Peyer's patch (tissue), 4 donors: ENCODE measurements at regions not wholly inside any gene's neighbourhood (a gene's known extent, or its start where the extent isn't known, plus 50 kb on each side); places are given as distances from the start of the nearest gene placed in this dataset.
A peak's percentile ranks its signal among the peaks of the same experiment; 100 is the strongest.

Source experiments
- DNase-seq, 3 donors: peaks; one replicate each; pipeline ENCODE4 v3.0.0-alpha.2; 2017 to 2019
- H3K27ac ChIP-seq, 4 donors: fragments of 200-600 bp; sonication (generic); one replicate each; pipeline ENCODE4 v1.5.1; 2016 to 2019
- H3K27me3 ChIP-seq, 2 donors: fragments of 200-600 bp; sonication (generic); one replicate each; pipeline ENCODE4 v1.5.1; 2019
- H3K36me3 ChIP-seq, 3 donors: fragments of 200-600 bp; sonication (generic); one replicate each; pipeline ENCODE4 v1.5.1; 2016 to 2019
- H3K4me1 ChIP-seq, 4 donors: fragments of 200-600 bp; sonication (generic); one replicate each; pipeline ENCODE4 v1.5.1; 2016 to 2019
- H3K4me3 ChIP-seq, 4 donors: fragments of 200-600 bp; sonication (generic); 1 replicate in 3 of 4; 2 replicates in 1 of 4; pipeline ENCODE4 v1.5.1; 2016 to 2019; ENCODE audit warnings: mild to moderate bottlenecking in 1 of 4
- H3K9me3 ChIP-seq, 4 donors: fragments of 200-600 bp; sonication (generic); one replicate each; pipeline ENCODE4 v1.5.1; 2016 to 2019; ENCODE audit warnings: mild to moderate bottlenecking in 1 of 4
- POLR2A ChIP-seq, 2 donors: fragments of 450-650 bp; IDR thresholded peaks; one replicate each; pipeline ENCODE4 v1.5.1; 2017; ENCODE audit warnings: antibody characterized with exemption in 2 of 2, mild to moderate bottlenecking in 2 of 2, moderate library complexity in 2 of 2
- TF ChIP-seq, protein P1 (sequence below), 6 experiments: fragments of 450-650 bp in 4 of 6; fragments of 200-600 bp in 2 of 6; sonication (generic) in 1 of 6; IDR thresholded peaks; one replicate each; pipeline ENCODE4 v1.5.1; 2017 to 2019; ENCODE audit warnings: antibody characterized with exemption in 6 of 6, mild to moderate bottlenecking in 3 of 6, moderate library complexity in 1 of 6

- Histone ChIP-seq H3K4me3 (no peak overlapping the region), H3K4me1 (no peaks in the 10 kb centered on the region), H3K27me3 (no peaks in the 10 kb centered on the region), H3K9me3 (no peaks in the 10 kb centered on the region), H3K27ac (no peak overlapping the region), H3K36me3 (no peaks in the 10 kb centered on the region)
- no peak for DNase-seq
- TF ChIP-seq POLR2A (IDR thresholded peaks at IDR 0.05) = no peak
- TF ChIP-seq, protein P1, sequence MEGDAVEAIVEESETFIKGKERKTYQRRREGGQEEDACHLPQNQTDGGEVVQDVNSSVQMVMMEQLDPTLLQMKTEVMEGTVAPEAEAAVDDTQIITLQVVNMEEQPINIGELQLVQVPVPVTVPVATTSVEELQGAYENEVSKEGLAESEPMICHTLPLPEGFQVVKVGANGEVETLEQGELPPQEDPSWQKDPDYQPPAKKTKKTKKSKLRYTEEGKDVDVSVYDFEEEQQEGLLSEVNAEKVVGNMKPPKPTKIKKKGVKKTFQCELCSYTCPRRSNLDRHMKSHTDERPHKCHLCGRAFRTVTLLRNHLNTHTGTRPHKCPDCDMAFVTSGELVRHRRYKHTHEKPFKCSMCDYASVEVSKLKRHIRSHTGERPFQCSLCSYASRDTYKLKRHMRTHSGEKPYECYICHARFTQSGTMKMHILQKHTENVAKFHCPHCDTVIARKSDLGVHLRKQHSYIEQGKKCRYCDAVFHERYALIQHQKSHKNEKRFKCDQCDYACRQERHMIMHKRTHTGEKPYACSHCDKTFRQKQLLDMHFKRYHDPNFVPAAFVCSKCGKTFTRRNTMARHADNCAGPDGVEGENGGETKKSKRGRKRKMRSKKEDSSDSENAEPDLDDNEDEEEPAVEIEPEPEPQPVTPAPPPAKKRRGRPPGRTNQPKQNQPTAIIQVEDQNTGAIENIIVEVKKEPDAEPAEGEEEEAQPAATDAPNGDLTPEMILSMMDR (IDR thresholded peaks at IDR 0.05) = no peak
Observed at GRCh38 chr11:90310210-90310609, 87.4 kb upstream of the CHORDC1 start.

- TF ChIP-seq, protein P1 (IDR thresholded peaks at IDR 0.05) = no peak
- TF ChIP-seq POLR2A (IDR thresholded peaks at IDR 0.05) = no peak
Observed at GRCh38 chr11:90309693-90310092, 86.8 kb upstream of the CHORDC1 start.

GRCh38 chr11:90294526-90294925, 71.7 kb upstream of the CHORDC1 start:
- Histone ChIP-seq H3K4me3 (no peak overlapping the region), H3K27me3 (no peaks in the 10 kb centered on the region), H3K36me3 (no peaks in the 10 kb centered on the region), H3K4me1 (no peaks in the 10 kb centered on the region), H3K27ac (no peak overlapping the region), H3K9me3 (no peaks in the 10 kb centered on the region)
- TF ChIP-seq POLR2A (IDR thresholded peaks at IDR 0.05) = no peak
- TF ChIP-seq, protein P1 (IDR thresholded peaks at IDR 0.05) = no peak
- DNase-seq = no peak

More at GRCh38 chr11:90309693-90310092, 86.8 kb upstream of the CHORDC1 start:
- Histone ChIP-seq H3K9me3 (no peaks in the 10 kb centered on the region), H3K27me3 (no peaks in the 10 kb centered on the region), H3K27ac (no peak overlapping the region), H3K36me3 (no peaks in the 10 kb centered on the region), H3K4me3 (no peak overlapping the region), H3K4me1 (no peaks in the 10 kb centered on the region)
- DNase-seq = no peak

GRCh38 chr11:90294091-90294490, 71.2 kb upstream of the CHORDC1 start:
- Histone ChIP-seq H3K36me3 (no peaks in the 10 kb centered on the region), H3K27ac (no peak overlapping the region), H3K9me3 (no peaks in the 10 kb centered on the region), H3K27me3 (no peaks in the 10 kb centered on the region), H3K4me1 (no peaks in the 10 kb centered on the region), H3K4me3 (no peak overlapping the region)
- no peak for DNase-seq
- TF ChIP-seq, protein P1 (IDR thresholded peaks at IDR 0.05) = no peak
- TF ChIP-seq POLR2A (IDR thresholded peaks at IDR 0.05) = no peak

GRCh38 chr11:90288212-90288821, 65.5 kb upstream of the CHORDC1 start:
- no peak for DNase-seq
- TF ChIP-seq, protein P1 (IDR thresholded peaks at IDR 0.05) = peak in 2 of 6 experiments; percentile 16 to 17
- no peak for TF ChIP-seq POLR2A (IDR thresholded peaks at IDR 0.05)

DNA sequence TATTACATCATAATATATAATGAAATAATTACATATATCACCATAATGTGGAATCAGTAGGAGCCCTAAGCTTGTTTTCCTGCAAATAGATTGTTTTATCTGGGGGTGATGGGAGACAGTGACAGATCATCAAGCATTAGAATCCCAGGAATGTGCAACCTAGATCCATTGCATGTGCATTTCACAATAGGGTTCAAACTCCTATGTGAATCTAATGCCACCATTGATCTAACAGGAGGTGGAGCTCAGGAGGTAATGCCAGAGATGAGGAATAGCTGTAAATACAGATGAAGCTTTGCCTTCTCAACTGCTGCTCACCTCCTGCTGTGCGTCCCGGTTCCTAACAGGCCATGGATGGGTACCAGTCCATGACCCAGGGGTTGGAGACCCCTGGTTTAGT, 63.8 kb upstream of the CHORDC1 start:
- Histone ChIP-seq H3K27me3 (no peaks in the 10 kb centered on the region), H3K9me3 (no peaks in the 10 kb centered on the region), H3K4me3 (no peak overlapping the region), H3K36me3 (no peaks in the 10 kb centered on the region), H3K4me1 (no peaks in the 10 kb centered on the region), H3K27ac (no peak overlapping the region)
- no peak for TF ChIP-seq POLR2A (IDR thresholded peaks at IDR 0.05)
- TF ChIP-seq, protein P1 (IDR thresholded peaks at IDR 0.05) = no peak
- no peak for DNase-seq

More at GRCh38 chr11:90288212-90288821, 65.5 kb upstream of the CHORDC1 start:
- H3K4me1 ChIP-seq = no peaks in the 10 kb centered on the region
- H3K27ac ChIP-seq = no peak overlapping the region
- H3K36me3 ChIP-seq = no peaks in the 10 kb centered on the region
- H3K4me3 ChIP-seq = no peak overlapping the region
- H3K27me3 ChIP-seq = no peaks in the 10 kb centered on the region
- no peaks in the 10 kb centered on the region for H3K9me3 ChIP-seq
